ENCODE measurements at regions not wholly inside any gene's neighbourhood (a gene's known extent, or its start where the extent isn't known, plus 50 kb on each side); places are given as distances from the start of the nearest gene placed in this dataset.

GRCh38 chr18:24770311-24771024 lies 310.0 kb downstream of the HRH4 start:
- H3K4me1 Mint-ChIP-seq = peaks cover 6% of the 10 kb centered on the region in 2 experiments
- H2BK20ac ChIP-seq (ENCODE audit: low read depth, low read length, poor library complexity, severe bottlenecking) = no peak overlapping the region
- DNase-seq = no peak
- no peak overlapping the region for H2AK5ac ChIP-seq (ENCODE audit: insufficient read length, low read length)
- no peak overlapping the region for H3K18ac ChIP-seq (ENCODE audit: insufficient read length, low read depth, low read length)
- no peaks in the 10 kb centered on the region for H3K9me3 ChIP-seq (ENCODE audit: control insufficient read depth, low read depth, low read length)
- H4K5ac ChIP-seq (ENCODE audit: insufficient read length, low read depth, low read length) = no peak overlapping the region
- H2AFZ ChIP-seq (ENCODE audit: low read length) = no peak overlapping the region
- H3K23me2 ChIP-seq (ENCODE audit: insufficient read length, low read depth, low read length, poor library complexity, severe bottlenecking) = no peaks in the 10 kb centered on the region
- 0 out of 7 replicates have a peak, but pooled peaks cover 0 to 3% (median 0%) of the 10 kb centered on the region in 3 experiments for H3K36me3 Mint-ChIP-seq (ENCODE audit: insufficient read depth in 1 of 3, low read depth in 3 of 3)
- H3K27ac Mint-ChIP-seq = no peak overlapping the region; a peak in 1 of 7 replicates
- no peaks in the 10 kb centered on the region for H4K20me1 ChIP-seq (ENCODE audit: control insufficient read depth, insufficient read depth, insufficient read length)
- no peaks in the 10 kb centered on the region for H3K79me1 ChIP-seq (ENCODE audit: insufficient read depth, low read depth, low read length, poor library complexity, severe bottlenecking)
- H2BK15ac ChIP-seq (ENCODE audit: low read depth, low read length) = no peak overlapping the region
- no CpG with 5 or more reads among the region's 3 CpGs for WGBS (ENCODE audit: extremely low coverage, insufficient read length, low lambda C conversion rate)
- H4K8ac ChIP-seq (replicated peaks; ENCODE audit: insufficient read length, low read depth, low read length) = no peak overlapping the region
- no peak overlapping the region for H2BK120ac ChIP-seq (ENCODE audit: low read depth, low read length, poor library complexity, severe bottlenecking)
- no peak overlapping the region for H3K4ac ChIP-seq (ENCODE audit: low read depth, low read length)
- no peak overlapping the region for H3K23ac ChIP-seq (ENCODE audit: insufficient read length, low read depth, low read length)
- H3K79me2 ChIP-seq (ENCODE audit: insufficient read depth, low read length) = no peaks in the 10 kb centered on the region
- H3K4me1 ChIP-seq (ENCODE audit: insufficient read depth, low read length) = peaks cover 4% of the 10 kb centered on the region; the same call in 1 of the 2 replicates
- no peaks in the 10 kb centered on the region; a peak in 1 of 5 replicates for H3K9me3 Mint-ChIP-seq
- no peak overlapping the region for H3K4me3 Mint-ChIP-seq
- H3K4me2 ChIP-seq (ENCODE audit: insufficient read depth, insufficient read length, low read length) = no peak overlapping the region
- no peak overlapping the region for H4K91ac ChIP-seq (ENCODE audit: insufficient read length, low read depth, low read length)
- no peak overlapping the region for H3T11ph ChIP-seq (ENCODE audit: low read length)
- H2BK12ac ChIP-seq (ENCODE audit: insufficient read length, low read depth, low read length) = no peak overlapping the region
- H2BK5ac ChIP-seq (ENCODE audit: insufficient read length, low read length) = no peak overlapping the region
- no peak overlapping the region for H3K9ac ChIP-seq (ENCODE audit: extremely low read depth, insufficient read length, low read length)
- H3K27me3 ChIP-seq (ENCODE audit: insufficient read depth, low read length) = no peaks in the 10 kb centered on the region
- H3K27ac ChIP-seq (ENCODE audit: insufficient read length, low read depth, low read length) = no peak overlapping the region
- H3K27me3 Mint-ChIP-seq (ENCODE audit: low read depth) = no peaks in the 10 kb centered on the region
- no peak overlapping the region for H3K14ac ChIP-seq (ENCODE audit: insufficient read depth, low read length)
- H3K56ac ChIP-seq (ENCODE audit: insufficient read length, low read depth, low read length) = no peak overlapping the region
- no peak for TF ChIP-seq CTCF (conservative IDR thresholded peaks at IDR 0.05)
